Stomach (tissue), 4 donors: ENCODE measurements at regions not wholly inside any gene's neighbourhood (a gene's known extent, or its start where the extent isn't known, plus 50 kb on each side); places are given as distances from the start of the nearest gene placed in this dataset.

ENCODE experiments used
- CTCF ChIP-seq, 7 experiments: fragments of 450-650 bp in 4 of 7; fragments of 200-600 bp in 3 of 7; sonication (generic) in 3 of 7; IDR thresholded peaks; one replicate each; pipeline ENCODE4 v1.5.1; 2016 to 2019; ENCODE audit warnings: antibody characterized with exemption in 7 of 7, control low read depth in 2 of 7, mild to moderate bottlenecking in 1 of 7
- POLR2A ChIP-seq, 4 donors: fragments of 450-650 bp; IDR thresholded peaks; one replicate each; pipeline ENCODE4 v1.6.1; 2016; ENCODE audit warnings: antibody characterized with exemption in 4 of 4, control low read depth in 2 of 4, mild to moderate bottlenecking in 1 of 4, moderate library complexity in 1 of 4
- POLR2AphosphoS5 ChIP-seq, 3 donors: sonication (generic); formaldehyde crosslinking; IDR thresholded peaks; one replicate each; pipeline ENCODE4 v1.6.1; 2016; ENCODE audit warnings: antibody characterized with exemption in 3 of 3

- no peak for TF ChIP-seq CTCF (IDR thresholded peaks at IDR 0.05)
- no peak for TF ChIP-seq POLR2A (IDR thresholded peaks at IDR 0.05)
- TF ChIP-seq POLR2AphosphoS5 (IDR thresholded peaks at IDR 0.05): no peak
Observed at GRCh38 chr7:115354925-115355324, 433.0 kb downstream of the MDFIC start.
